Fibroblast of skin of abdomen (primary cell): ENCODE measurements at regions not wholly inside any gene's neighbourhood (a gene's known extent, or its start where the extent isn't known, plus 50 kb on each side); places are given as distances from the start of the nearest gene placed in this dataset.

Source experiments
- DNase-seq: peaks from one replicate; pipeline ENCODE4 v3.0.0-alpha.2; 2013

DNA sequence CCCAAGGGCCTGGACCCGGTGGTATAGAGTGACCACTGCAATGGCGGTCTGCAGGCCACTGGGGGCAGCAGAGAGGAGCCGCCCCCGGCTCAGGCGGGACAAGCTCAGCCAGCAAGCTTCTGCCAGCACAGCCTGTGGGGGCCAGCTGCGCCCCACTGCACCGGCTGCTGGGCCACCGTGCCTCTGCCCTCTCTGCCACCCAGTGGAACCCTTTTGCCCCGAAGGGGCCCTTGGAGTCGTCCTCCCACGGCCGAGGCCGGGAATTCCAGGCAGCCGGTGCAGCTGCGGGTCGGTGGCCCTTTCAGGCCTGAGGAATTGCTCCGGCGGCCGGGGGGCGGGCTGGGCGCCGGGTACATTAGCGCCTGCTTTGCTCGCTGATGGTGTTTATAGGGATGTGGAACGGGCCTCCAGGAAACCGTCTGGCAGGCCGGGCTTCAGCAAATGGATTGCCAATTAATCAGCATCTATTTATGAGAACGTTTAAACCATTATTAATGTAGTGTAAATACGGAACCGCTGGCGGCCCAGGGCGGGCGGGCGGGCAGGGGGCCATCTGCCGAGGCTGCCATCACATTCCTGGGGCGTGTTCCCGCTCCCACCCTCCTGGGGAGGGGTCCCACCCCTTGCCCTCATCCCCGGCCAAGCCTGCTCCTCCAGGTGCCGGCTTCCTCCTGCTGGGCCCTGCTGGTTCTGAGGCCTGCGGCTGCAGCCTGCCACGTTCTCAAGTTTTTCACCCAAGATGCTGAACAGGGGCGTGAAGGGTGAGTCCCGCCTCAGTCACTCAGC is 127.4 kb downstream of the BARX1 start:
- DNase-seq: peak; percentile 21

DNA sequence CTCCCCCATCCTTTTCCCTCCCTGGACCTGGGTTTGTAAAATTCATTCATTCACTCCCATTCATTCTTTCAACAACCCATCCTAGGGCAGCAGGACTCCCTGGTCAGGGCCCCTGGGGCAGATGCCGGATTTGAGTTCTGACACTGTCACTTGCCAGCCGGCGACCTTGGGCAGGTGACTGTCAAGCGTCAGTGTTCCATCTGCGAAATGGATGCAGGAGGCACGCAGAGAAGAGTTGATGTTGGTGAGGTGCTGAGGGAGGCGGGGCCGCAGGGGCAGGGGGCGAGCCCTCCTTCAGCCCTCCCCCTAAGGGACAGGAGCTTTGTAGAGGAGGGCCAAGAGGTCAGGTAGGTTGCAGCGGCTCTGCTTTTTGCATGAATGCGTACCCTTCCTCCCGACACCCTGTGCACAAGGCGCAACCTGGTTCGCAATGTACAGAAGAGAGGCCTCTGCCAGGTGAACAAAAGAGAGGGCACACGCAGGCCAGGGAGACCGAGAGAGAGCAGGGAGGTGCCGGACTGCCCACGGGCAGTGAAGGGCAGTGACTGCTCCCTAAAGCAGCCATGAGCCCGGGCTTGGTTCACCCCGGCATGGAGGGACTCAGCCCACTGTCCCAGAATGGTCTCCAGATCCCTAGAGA is 128.1 kb downstream of the BARX1 start:
- DNase-seq: no peak

- DNase-seq: no peak
These were observed 128.9 kb downstream of the BARX1 start for GRCh38 chr9:93826209-93826608.

GRCh38 chr9:93825348-93826115 is 129.6 kb downstream of the BARX1 start:
- no peak for DNase-seq

GRCh38 chr9:93824386-93825294 is 130.5 kb downstream of the BARX1 start:
- no peak for DNase-seq

DNA sequence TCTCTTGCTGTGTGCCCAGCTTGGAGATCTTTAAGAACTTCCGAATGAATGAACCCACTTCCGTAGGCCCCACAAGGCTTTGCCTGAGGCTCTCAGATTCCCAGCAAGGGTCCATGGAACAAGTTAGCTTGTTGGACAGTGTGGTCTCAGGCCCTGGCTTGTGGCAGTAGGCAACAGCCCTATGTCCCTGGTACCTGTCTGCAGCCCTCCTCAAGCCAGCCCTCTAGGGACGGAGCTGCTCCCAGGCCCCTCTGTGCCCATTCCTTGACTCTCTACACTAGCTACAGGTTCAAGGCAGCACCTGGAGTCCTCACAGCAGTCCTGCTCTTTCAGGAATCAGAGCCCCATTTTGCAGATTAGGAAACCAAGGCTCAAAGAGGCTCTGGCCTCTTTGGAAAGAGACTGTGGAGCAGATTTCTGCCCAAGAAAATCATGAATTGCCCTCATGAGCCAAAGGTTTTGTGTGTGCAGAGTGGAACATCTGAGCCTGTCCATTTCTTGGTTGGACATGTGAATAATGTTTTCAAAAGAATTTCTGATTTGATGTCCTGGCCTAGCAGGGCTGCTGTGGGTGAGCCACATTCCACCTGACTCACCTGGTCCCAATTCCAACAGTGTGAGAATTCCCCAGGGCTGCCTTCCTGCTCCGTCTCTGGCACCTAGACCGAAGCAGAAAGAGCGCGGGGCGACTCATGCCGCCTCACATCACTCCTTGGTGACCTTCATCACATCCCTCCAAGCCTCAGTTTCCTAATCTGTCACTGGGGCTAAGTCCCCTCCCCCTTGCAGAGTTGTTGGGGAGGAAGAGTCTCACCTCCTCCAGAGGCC is 131.7 kb downstream of the BARX1 start:
- DNase-seq: no peak

DNA sequence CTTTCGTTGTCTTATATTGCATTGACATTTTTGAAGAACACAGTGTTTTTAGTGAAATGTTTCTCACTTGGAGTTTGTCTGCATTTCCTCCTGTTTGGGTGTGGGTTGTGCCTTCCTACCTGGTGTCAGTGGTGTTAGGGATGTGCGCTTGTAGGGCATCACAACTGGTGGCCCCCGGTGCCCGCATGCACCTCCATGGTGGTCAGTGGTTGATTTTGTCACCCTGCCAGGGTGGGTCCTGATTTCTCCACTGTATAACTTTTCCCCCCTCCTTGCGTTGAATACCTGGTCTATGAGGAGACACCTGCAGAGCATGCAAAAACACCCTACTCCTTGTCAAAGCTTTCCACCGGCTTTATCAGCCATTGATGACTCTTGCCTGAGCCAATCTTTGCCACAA is 132.9 kb downstream of the BARX1 start:
- DNase-seq: no peak

- DNase-seq: no peak
These were observed 133.8 kb downstream of the BARX1 start for GRCh38 chr9:93821307-93821703.

- no peak for DNase-seq
These were observed 134.4 kb downstream of the BARX1 start for GRCh38 chr9:93820667-93821306.

DNA sequence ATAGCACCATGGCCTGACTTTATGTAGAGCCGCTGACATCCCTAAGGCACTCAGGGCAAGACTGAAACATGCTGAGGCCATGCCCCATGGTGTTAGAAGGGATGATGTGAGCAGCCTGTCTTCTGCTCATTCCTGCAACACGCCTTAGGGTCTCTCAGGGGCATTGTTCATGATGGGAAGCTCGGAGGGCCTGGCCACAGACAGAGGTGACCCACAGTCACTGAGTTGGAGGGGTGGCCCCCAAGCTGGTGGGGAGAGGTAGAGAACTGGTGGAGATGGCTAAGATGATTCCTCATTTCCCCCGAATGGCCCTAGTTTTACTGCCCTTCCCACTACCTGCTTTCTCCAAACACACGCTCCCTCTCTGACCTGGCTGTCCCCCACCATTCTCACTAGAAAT is 135.2 kb downstream of the BARX1 start:
- no peak for DNase-seq

DNA sequence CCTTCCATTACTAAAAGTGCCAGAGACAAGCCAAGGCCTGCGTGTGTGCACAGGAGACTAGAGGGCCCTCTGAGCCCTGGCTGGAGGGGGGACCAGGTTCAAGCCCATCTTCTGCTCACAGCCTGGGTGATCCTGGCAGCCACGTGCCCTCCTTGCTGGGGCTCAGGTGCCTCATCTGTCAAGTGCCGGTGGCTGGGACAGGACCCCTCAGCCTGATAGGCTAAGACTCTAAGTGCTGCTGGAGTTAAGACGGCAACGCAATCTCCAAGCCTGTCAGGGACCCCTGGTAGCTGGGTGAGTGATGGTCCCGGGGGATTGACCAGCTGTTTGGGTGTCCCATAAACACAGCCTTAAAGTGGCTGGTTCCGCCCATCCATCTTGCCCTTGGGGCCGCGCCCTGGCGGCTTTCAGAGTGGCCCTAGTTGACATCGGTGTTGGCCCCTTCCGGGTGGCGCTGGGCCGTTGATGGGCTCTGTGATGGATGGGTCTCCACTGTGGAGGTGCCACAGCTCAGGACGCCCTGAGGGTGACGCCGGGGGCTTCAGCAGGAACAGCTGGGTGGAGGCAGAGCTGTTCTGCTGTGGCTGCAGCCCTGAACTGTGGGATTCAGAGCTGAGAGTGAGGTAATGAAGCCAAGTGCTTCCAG is 136.2 kb downstream of the BARX1 start:
- no peak for DNase-seq

- DNase-seq: no peak
These were observed 136.9 kb downstream of the BARX1 start for GRCh38 chr9:93818237-93818636.

- DNase-seq: no peak
These were observed 139.5 kb downstream of the BARX1 start for GRCh38 chr9:93815677-93816076.

DNA sequence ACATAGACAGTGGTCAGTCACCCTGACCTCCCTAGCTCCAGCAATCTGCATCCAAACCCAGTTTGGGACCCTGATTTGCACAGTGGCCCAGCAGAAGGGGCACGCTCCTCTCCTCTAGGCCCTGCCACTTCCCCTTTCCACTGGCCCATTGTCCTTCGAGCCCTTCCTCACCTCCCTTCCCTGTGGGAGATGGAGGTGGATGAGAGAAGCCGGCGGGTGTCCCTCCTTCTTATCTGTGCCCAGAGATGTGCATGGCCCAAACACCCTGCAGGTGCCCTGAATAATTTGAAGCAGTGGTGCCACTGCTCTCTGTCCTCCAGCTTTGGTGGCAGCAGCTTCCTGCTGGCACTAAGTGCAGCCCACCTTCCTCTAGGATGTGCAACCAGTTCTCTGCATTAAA is 140.0 kb downstream of the BARX1 start:
- no peak for DNase-seq

DNA sequence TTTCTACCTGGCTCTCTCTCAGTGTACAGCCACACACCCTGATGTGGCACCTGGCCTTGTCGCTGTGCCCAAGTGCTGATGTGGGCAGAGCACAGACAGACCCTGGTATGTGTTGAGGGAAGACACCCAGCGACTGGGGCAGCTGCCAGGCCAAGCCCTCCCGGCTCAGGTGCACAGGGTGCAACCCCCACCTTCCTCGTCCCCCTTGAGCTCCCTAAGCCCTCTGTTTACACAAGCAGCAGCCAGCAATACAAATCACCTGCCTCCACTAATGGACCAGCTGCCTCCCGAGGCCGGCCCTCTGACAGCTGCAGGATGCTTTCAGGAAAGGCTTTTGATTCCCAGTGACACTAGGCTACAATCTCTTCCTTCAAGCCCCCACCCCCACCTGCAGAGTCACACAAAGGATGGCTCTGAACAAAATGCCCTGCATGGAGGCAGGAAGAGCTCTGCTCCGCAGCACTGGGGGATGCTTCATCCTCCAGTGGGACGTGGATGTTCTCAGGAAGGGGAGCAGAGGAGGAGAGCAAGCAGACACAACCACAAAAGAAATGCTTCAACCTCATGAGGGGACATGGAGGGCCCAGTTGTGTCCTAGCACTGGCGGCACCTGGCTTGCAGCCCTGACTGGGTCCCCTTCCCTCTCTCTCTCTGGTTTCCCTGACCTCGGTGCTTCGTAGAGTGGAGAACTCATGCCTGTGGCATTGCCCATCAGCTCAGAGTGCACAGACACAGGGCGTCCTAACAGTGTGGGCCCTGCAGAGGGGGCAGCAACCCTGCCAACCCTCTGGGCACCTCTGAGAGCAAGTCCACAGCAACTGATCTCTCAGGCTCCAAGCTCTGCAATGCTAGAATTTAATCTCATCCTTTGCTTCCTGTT is 140.8 kb downstream of the BARX1 start:
- DNase-seq: no peak

DNA sequence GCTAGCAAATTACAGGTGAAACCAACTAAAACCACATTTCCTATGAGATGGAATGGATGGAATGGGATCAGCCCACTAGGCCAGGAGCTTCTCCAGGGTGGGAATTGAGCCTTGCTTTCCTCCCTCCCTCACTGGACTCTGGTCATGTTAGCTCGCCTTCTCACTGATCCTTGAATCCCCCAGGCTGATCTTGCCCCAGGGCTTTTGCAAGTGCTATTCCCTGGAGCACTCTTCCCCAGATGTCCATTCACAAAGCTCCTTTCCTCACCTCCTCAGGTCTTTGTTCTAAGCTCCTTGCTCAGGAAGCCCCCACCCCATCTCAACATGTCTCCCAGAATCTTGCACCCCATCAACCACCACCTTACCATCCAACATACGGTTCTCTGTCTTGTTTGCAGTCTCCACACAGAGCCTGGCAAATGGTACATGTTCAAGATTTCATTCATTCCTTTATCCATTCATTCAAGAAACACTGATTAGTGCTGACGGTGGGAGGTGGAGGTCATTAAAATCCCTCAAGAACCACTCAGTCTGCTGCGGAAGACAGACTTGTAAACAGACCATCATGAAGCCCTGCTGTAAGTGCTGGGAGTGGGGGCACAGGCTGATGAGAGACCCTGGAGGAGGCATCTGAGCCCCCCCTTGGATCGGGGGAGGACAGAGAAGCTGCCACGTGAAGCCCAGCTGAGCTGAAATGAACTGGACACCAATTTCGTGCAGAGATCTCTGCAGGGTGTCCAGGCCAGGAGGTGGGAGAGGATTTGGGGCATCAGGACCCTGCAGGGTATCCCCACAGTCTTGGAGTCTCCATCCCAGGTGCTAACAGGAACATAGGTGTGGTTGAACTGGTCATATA is 141.7 kb downstream of the BARX1 start:
- DNase-seq: no peak

DNA sequence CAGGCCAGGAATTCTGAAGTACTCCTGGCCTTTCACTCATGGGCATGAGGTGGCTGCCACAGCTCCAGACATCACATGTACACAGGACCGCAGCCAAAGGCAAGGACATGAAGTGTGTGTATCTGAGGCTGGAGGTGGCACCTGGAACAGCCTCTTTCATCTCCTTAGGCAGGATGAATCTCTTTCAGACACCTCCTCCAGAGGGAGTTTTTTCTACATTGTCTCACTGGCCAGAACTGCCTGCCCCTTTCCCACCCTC is 142.8 kb downstream of the BARX1 start:
- no peak for DNase-seq

GRCh38 chr9:93810028-93810971 is 144.9 kb downstream of the BARX1 start:
- no peak for DNase-seq
